ENCODE measurements at regions not wholly inside any gene's neighbourhood (a gene's known extent, or its start where the extent isn't known, plus 50 kb on each side); places are given as distances from the start of the nearest gene placed in this dataset.
A peak's percentile ranks its signal among the peaks of the same experiment; 100 is the strongest.
"Not testable (repeated sequence)": the region's sequence is repeated elsewhere in the genome, so short reads cannot be mapped to it uniquely, and the experiment has no call there.

DNA sequence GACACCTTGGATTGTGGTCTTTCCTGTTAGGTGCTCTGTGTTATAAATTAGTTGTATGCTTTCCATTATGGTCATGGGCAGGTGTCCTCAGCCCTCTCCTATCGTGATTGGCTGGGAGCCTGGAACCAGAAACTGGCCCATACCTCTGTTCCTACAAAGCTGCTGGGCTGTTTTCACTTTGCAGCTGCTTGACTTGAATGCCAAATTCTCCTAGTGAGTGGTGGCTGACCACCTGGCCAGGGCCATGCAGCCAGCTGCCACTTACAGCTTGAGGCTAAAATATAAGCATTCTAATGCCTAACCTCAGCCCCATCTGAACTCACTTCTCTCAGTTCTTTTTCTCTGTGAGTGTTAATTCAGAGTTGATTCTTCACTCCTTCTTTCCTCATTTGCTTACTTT lies 239.3 kb upstream of the GBE1 start:
- no peak for DNase-seq

DNA sequence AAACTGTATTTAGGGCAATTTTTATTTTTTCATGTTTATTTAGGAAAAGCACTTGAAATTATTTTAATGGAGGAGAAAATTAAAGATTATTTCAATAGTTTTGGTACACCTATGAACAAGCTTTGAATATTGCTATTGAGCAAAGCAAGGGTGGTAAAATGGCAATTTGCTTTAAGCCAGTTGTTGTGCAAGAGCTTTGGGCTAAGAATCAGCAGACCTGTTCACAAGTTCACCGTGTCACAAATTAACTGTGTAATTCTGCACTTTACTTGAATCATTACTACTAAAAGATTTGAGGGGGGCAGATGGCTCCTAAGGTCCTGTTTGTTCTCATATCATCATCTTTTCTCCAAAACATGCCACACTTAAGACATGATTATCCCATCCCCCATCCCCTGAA lies 238.9 kb upstream of the GBE1 start:
- DNase-seq = no peak

DNA sequence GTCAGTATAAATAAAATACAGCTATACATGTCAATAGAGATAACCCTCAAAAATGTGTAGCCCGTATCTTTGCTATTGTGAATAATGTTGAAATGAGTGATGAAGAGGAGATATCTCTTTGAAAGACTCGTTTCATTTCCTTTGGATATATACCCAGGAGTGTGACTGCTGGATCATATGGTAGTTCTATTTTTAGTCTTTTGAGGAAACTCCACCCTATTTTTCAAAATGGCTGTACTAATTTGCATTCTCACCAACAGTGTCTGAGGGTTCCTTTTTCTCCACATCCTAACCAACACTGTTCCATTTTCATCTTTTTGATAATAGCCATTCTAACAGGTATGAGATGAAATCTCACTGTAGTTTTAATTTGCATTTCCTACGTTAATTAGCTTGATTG lies 237.5 kb upstream of the GBE1 start:
- DNase-seq = no peak

DNA sequence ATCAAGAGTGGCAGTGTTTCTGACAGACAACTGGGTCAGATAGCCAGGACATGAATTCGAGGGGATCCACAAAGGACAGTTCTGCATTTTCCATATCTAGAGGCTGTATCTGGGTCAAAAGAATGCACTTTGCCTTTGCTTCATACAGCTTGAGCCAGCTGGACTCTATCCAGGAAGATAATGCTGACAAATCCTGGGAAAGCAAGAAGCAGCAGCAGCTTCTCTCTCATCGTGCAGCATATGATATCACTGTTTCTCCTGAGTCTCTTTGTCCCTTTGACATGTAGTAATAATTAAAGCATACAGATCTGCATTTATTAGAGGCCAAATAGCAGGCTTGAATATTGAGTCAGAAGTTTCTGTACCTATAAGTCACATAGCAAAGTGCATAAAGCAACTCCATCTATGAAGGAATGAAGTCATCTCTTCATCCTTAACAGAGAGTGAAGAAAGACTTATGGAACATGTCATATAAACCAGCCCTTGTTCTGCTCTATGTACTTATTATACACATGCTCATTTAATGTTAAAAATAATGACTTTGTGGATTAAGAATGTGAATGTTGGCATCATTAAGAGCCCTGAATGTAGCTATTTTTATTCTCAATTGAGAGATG lies 236.8 kb upstream of the GBE1 start:
- peak; percentile 31 for DNase-seq

- no peak for DNase-seq
Observed at GRCh38 chr3:81997390-81997789, 235.9 kb upstream of the GBE1 start.

GRCh38 chr3:81995329-81995728 lies 233.9 kb upstream of the GBE1 start:
- peak; percentile 7 for DNase-seq

- no peak for DNase-seq
Observed at GRCh38 chr3:81989758-81990157, 228.3 kb upstream of the GBE1 start.

GRCh38 chr3:81989274-81989673 lies 227.8 kb upstream of the GBE1 start:
- DNase-seq = no peak

- DNase-seq = not testable (repeated sequence)
Observed at GRCh38 chr3:81987412-81987811, 226.0 kb upstream of the GBE1 start.

DNA sequence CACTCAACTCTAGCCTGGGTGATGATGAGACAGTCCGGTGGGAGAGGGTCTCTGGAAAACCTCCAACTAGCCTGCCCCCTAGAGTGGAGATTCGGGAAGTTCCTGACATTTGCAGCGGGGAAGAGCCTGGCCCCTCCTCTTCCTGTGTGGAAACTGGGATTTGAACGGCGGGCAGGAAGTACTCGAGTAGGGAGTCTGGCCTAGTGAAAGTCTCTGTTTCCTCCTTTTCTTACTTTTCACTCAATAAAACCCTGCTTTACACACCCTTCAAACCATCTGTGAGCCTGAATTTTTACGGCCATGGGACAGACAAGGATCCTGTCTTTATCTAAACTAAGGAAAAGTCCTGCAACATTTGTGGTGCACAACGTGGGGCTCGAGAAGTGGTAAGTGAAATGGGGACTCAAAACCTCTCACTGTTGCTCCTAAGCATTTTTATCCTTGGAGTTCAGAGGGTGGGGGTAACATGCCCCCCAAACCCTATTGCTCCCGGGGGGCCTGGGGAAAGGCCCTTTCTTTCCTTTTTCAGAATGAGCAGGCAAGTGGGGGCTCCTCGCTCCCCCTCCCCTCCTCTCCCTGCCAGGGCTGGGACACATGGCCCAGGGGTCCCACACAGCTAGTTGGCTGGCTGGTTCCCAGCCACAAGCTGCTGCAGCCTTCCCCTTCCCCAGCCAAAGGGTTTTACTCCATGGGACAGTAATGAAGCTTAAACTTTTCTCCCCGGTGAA lies 224.7 kb upstream of the GBE1 start:
- no peak for DNase-seq

GRCh38 chr3:81983382-81983781 lies 221.9 kb upstream of the GBE1 start:
- DNase-seq = no peak

GRCh38 chr3:81980596-81981494 lies 219.4 kb upstream of the GBE1 start:
- DNase-seq = no peak

DNA sequence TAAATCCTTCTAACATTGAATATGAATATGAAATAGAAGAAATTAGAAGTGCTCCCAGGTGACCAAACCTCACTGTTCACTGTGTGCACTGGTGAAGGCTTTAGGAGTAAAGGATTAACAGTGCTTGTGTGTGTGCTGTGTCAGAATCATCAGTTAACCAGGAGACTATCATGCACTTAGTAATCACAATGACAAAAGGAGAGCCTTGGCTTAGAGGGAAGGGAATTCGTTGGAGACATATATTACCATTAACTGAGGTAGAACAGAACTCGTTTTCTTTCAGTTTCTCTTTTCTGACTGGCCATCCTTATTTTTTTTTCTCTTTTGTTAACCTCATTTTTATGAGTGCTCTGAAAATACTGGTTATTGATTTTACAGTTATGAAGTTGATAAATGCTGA lies 213.3 kb upstream of the GBE1 start:
- DNase-seq = no peak

DNA sequence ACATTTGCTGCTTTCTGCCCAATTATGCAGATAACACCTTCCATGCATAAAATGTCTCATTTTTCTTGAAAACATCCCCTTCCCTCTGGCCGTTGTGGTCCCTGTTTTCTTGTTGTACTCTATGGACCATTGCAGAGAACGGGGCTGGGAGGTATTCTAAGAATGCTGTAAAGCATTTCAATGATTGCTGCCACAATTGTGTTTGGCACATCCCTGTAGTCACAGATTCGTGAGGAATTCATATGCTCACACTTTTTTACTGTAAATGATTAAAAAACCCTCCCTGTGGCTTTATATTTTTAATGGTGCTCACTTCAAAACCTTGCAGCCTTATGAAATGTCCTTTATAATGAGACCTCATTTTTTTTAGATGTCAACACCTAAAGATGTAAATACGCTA lies 207.2 kb upstream of the GBE1 start:
- DNase-seq = no peak

DNA sequence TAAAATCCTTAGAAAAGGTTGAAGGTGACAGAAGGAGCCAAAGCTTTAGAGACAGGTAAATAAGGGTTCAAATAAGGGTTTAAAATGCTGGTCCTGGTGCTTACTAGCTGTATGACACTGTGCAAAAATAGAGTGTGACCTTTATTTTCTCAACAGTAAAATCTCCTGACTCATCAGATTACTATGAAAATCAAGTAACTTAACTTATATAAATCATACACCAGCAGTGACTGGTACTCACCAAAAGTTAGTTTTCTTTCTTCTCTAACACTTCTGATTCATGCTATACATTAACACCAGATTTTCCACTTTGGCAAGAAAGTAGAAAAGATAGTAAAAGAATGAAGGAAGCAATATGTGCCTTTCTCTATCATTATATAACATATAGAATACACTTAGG lies 205.9 kb upstream of the GBE1 start:
- DNase-seq = no peak

DNA sequence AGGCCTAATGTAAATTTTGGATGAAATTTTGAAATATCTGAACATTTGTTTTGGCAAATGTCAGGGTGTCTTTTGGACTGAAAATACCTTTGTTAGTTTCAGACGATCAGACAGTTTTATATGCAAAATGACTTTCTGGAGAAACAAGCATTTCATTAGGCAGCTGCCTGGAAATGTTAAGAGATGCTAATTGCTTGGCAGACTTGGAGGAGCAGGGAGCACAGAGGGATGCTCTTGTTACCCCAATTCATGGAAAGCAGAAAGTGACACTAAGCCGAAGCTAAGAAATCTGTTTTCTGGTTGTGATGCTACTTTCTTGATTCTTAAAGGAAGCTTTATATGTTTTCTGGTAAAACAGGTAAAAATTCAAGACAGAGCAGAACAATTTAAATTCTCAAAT lies 204.3 kb upstream of the GBE1 start:
- DNase-seq = no peak

DNA sequence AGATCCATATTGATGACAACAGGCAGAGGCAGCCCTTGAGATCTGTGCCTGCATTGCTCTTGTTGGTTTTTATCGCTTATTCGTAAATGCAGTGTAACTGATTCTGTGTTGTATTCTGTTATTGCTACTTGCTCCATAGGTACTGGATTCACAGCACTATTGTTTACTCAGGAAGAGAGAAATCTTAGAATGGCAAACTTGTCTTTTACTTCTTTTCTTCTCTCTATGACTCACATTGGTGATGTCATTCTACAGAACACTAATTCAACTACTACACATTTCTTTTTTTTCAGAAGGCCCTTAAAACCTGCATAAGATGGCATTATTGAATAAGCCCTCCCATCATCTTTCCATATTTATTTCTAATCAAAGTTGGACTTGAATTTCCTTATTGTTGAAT lies 201.0 kb upstream of the GBE1 start:
- DNase-seq = no peak

- no peak for DNase-seq
Observed at GRCh38 chr3:81958972-81959640, 197.7 kb upstream of the GBE1 start.

GRCh38 chr3:81955878-81956277 lies 194.4 kb upstream of the GBE1 start:
- no peak for DNase-seq

GRCh38 chr3:81953111-81953510 lies 191.7 kb upstream of the GBE1 start:
- DNase-seq = no peak

- DNase-seq = no peak
Observed at GRCh38 chr3:81952141-81952540, 190.7 kb upstream of the GBE1 start.

DNA sequence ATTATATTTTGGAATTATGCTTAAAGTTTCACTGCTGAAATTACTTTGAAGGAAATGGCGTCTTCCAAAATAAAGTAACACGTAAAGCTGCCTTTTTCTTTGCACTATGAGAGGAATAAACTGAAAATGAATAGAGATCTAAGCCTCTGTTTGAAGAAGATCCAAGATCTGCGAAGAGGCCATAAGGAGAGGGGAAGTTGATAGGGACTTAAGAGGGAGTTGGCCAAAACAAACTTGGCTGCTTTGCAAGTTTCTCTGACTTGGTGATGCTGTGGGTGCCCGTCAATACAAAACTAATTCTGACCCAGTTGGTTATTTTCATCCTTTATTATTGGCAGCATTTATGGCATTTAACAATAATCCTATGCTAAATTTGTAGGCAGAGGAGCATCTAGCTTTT lies 190.2 kb upstream of the GBE1 start:
- no peak for DNase-seq

DNA sequence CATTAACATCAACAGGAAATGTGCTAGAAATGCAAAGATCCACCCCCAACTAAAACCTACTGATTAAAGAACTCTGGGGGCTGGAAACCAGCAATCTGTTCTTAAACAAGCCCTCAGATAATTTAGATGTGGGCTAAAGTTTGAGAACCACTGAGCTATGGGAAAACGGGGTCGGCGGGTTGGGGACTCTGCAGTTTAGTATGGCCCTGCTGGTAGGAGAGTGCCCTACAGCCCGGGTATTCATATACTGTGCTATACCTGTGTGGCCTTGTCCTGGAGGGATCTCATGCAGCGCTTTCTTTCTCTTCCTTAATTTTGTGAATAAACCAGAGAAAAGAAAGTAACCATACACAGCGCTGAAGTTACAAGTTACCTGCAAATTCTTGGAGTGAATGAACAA lies 189.7 kb upstream of the GBE1 start:
- no peak for DNase-seq
